ENCODE measurements at regions not wholly inside any gene's neighbourhood (a gene's known extent, or its start where the extent isn't known, plus 50 kb on each side); places are given as distances from the start of the nearest gene placed in this dataset.

- no peak for TF ChIP-seq EP300 (IDR thresholded peaks at IDR 0.05)
- TF ChIP-seq POLR2AphosphoS5 (IDR thresholded peaks at IDR 0.05) = no peak
- no peak for TF ChIP-seq POLR2A (IDR thresholded peaks at IDR 0.05)
- no peak for TF ChIP-seq CTCF (IDR thresholded peaks at IDR 0.05)
- H3K9me3 ChIP-seq = peaks cover 0 to 8% (median 0%) of the 10 kb centered on the region in 3 donors
- no peak overlapping the region for H3K4me3 ChIP-seq
- no peak overlapping the region for H3K27ac ChIP-seq
- no peaks in the 10 kb centered on the region for H3K36me3 ChIP-seq
- ATAC-seq = no peak
- 79 to 89% methylated on average over 5 of the region's 5 CpGs for WGBS, 2 donors (ENCODE audit: low coverage in 1 of 2)
- no peaks in the 10 kb centered on the region for H3K27me3 ChIP-seq
- peaks cover 0 to 21% (median 7%) of the 10 kb centered on the region in 3 donors for H3K4me1 ChIP-seq
Measured at GRCh38 chr12:89169321-89169720, 183.0 kb downstream of the DUSP6 start.

DNA sequence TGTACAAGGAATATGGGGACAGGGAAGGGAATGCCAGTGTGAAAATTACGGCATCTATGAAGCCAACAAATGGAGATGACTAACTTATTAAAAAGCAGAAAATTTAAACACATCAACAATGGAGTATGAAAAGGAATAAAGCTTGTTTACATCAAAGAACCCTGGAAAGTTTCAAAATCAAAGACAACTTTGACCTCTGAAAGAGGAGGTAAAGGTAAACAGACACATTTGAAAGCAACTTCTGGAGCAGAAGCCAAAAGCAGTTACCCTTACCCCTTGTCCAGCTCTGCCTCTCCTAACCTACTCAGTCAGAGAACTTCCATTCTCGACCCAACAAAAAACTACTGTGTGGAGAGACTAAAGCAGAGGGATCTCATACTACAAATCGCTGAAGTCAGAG, 184.3 kb downstream of the DUSP6 start:
- Histone ChIP-seq H3K4me1 (peaks cover 3 to 31% (median 14%) of the 10 kb centered on the region in 3 donors), H3K4me3 (no peak overlapping the region), H3K36me3 (no peaks in the 10 kb centered on the region), H3K27ac (no peak overlapping the region), H3K9me3 (peaks cover 0 to 8% (median 0%) of the 10 kb centered on the region in 3 donors), H3K27me3 (no peaks in the 10 kb centered on the region)
- ATAC-seq = no peak
- WGBS, 2 donors (ENCODE audit: low coverage in 1 of 2) = 14 to 60% methylated on average over 1 to 3 of the region's 3 CpGs
- TF ChIP-seq POLR2A (IDR thresholded peaks at IDR 0.05) (no peak), POLR2AphosphoS5 (IDR thresholded peaks at IDR 0.05) (peak; percentile 61)

DNA sequence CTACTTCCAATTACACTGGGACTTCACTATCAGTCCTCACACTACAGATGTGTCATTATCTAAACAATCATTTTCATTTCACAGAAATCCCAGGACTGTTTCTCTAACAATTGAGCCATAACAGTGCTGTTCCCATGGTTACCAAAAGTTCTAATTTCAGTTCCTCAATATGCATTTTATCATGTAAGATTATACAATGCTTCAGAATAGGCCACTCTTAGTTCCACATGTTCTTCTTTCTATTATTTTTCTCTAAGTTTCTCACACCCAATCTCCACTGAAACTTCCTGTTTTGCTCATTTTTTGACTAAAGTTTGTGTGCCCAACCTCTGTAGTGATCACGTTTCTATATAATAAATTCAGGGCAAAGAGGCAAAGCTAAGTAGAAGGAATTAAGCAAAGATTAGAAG, 185.8 kb downstream of the DUSP6 start:
- peaks cover 11 to 45% (median 20%) of the 10 kb centered on the region in 3 donors for H3K4me1 ChIP-seq
- H3K4me3 ChIP-seq = no peak overlapping the region
- no peaks in the 10 kb centered on the region for H3K27me3 ChIP-seq
- 29 to 57% methylated on average over 1 of the region's 1 CpG for WGBS, 2 donors (ENCODE audit: low coverage in 1 of 2)
- peak overlapping the region in 2 of 4 donors; percentile 6 to 13 for H3K27ac ChIP-seq
- H3K36me3 ChIP-seq = no peaks in the 10 kb centered on the region
- no peaks in the 10 kb centered on the region for H3K9me3 ChIP-seq
- TF ChIP-seq EP300 (IDR thresholded peaks at IDR 0.05) (no peak), CTCF (IDR thresholded peaks at IDR 0.05) (no peak), POLR2AphosphoS5 (IDR thresholded peaks at IDR 0.05) (no peak), POLR2A (IDR thresholded peaks at IDR 0.05) (no peak)
- ATAC-seq = no peak

DNA sequence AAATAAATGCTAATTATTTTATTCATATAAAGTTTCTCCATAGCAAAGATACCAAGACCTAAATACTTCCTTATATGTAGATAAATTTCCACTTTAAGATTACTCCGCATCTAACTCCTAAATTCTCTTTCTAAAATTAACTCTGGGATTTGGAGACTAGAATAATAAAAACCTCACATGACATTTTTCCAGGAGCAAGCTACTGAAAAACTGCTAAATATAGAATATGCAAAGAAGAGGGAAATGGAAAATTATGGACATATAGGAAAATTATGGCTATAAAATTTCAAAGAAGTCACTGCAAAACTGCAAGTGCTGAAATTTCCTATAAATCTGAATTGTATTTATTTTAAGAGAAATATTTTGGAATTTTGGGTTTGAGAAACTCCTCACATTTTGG, 186.2 kb downstream of the DUSP6 start:
- Histone ChIP-seq H3K4me1 (peaks cover 11 to 46% (median 20%) of the 10 kb centered on the region in 3 donors), H3K27me3 (no peaks in the 10 kb centered on the region), H3K9me3 (no peaks in the 10 kb centered on the region), H3K27ac (peak overlapping the region in 1 of 4 donors; percentile 4), H3K36me3 (no peaks in the 10 kb centered on the region), H3K4me3 (no peak overlapping the region)
- WGBS, 2 donors (ENCODE audit: low coverage in 1 of 2) = 29 to 44% methylated on average over 1 of the region's 1 CpG
- TF ChIP-seq POLR2AphosphoS5 (IDR thresholded peaks at IDR 0.05) (no peak), POLR2A (IDR thresholded peaks at IDR 0.05) (no peak), EP300 (IDR thresholded peaks at IDR 0.05) (no peak), CTCF (IDR thresholded peaks at IDR 0.05) (no peak)
- no peak for ATAC-seq

GRCh38 chr12:89165703-89166102, 186.6 kb downstream of the DUSP6 start:
- Histone ChIP-seq H3K27ac (peak overlapping the region in 1 of 4 donors; percentile 4), H3K27me3 (no peaks in the 10 kb centered on the region), H3K9me3 (no peaks in the 10 kb centered on the region), H3K4me3 (no peak overlapping the region), H3K36me3 (no peaks in the 10 kb centered on the region), H3K4me1 (peaks cover 11 to 51% (median 20%) of the 10 kb centered on the region in 3 donors)
- no peak for ATAC-seq
- TF ChIP-seq CTCF (IDR thresholded peaks at IDR 0.05) (no peak), POLR2A (IDR thresholded peaks at IDR 0.05) (no peak), EP300 (IDR thresholded peaks at IDR 0.05) (no peak), POLR2AphosphoS5 (IDR thresholded peaks at IDR 0.05) (no peak)

Measured in gastroesophageal sphincter (tissue), 4 donors.